CD1c-positive myeloid dendritic cell (primary cell): ENCODE measurements at regions not wholly inside any gene's neighbourhood (a gene's known extent, or its start where the extent isn't known, plus 50 kb on each side); places are given as distances from the start of the nearest gene placed in this dataset.
"Not testable (repeated sequence)": the region's sequence is repeated elsewhere in the genome, so short reads cannot be mapped to it uniquely, and the experiment has no call there.

Experiments used
- DNase-seq: peaks from one replicate; pipeline ENCODE4 v3.0.0-alpha.2; 2016; ENCODE audit errors: extremely low spot score

- DNase-seq = no peak
Observed at GRCh38 chr10:20615395-20615794, 281.7 kb downstream of the NEBL start.

GRCh38 chr10:20614911-20615310 lies 282.2 kb downstream of the NEBL start:
- no peak for DNase-seq

- no peak for DNase-seq
Observed at GRCh38 chr10:20608503-20608902, 288.6 kb downstream of the NEBL start.

GRCh38 chr10:20606985-20607384 lies 290.1 kb downstream of the NEBL start:
- no peak for DNase-seq

GRCh38 chr10:20601941-20602461 lies 295.1 kb downstream of the NEBL start:
- DNase-seq = no peak

GRCh38 chr10:20598590-20598989 lies 298.5 kb downstream of the NEBL start:
- DNase-seq = no peak

- no peak for DNase-seq
Observed at GRCh38 chr10:20596911-20597310, 300.2 kb downstream of the NEBL start.

GRCh38 chr10:20596065-20596755 lies 300.9 kb downstream of the NEBL start:
- no peak for DNase-seq

- DNase-seq = no peak
Observed at GRCh38 chr10:20593649-20594048, 303.5 kb downstream of the NEBL start.

GRCh38 chr10:20582041-20582440 lies 315.1 kb downstream of the NEBL start:
- DNase-seq = no peak

- DNase-seq = no peak
Observed at GRCh38 chr10:20573924-20574323, 323.2 kb downstream of the NEBL start.

- not testable (repeated sequence) for DNase-seq
Observed at GRCh38 chr10:20555990-20556389, 341.1 kb downstream of the NEBL start.

- DNase-seq = no peak
Observed at GRCh38 chr10:20552382-20552781, 344.7 kb downstream of the NEBL start.

- DNase-seq = no peak
Observed at GRCh38 chr10:20551761-20552160, 345.4 kb downstream of the NEBL start.

GRCh38 chr10:20535897-20536881 lies 360.9 kb downstream of the NEBL start:
- no peak for DNase-seq

GRCh38 chr10:20531241-20531883 lies 365.7 kb downstream of the NEBL start:
- DNase-seq = not testable (repeated sequence)

GRCh38 chr10:20521186-20521585 lies 375.9 kb downstream of the NEBL start:
- DNase-seq = no peak

- DNase-seq = no peak
Observed at GRCh38 chr10:20515654-20516053, 381.5 kb downstream of the NEBL start.

GRCh38 chr10:20512631-20513030 lies 384.5 kb downstream of the NEBL start:
- no peak for DNase-seq

- no peak for DNase-seq
Observed at GRCh38 chr10:20508921-20509320, 388.2 kb downstream of the NEBL start.

- DNase-seq = no peak
Observed at GRCh38 chr10:20502903-20503585, 394.1 kb downstream of the NEBL start.

GRCh38 chr10:20494474-20494873 lies 402.6 kb downstream of the NEBL start:
- no peak for DNase-seq
